SK-N-SH treated with all-trans-retinoic acid at 6 μM for 48 hours (cell line): ENCODE measurements at regions not wholly inside any gene's neighbourhood (a gene's known extent, or its start where the extent isn't known, plus 50 kb on each side); places are given as distances from the start of the nearest gene placed in this dataset.

ENCODE experiments used
- ATAC-seq: fragments of 200-7000 bp; cut with Tn5 transposase; 3 replicates; pipeline ENCODE4 v1.9.1; 2020; ENCODE audit warnings: mild to moderate bottlenecking, moderate library complexity
- ARNTL ChIP-seq: fragments of 450-650 bp; formaldehyde crosslinking; IDR thresholded peaks from 2 replicates; pipeline ENCODE4 v1.5.0; 2020; ENCODE audit warnings: low read depth, mild to moderate bottlenecking, moderate library complexity, borderline replicate concordance
- BACH2 ChIP-seq: fragments of 250-450 bp; sonication (Bioruptor Pico); IDR thresholded peaks from 2 replicates; pipeline ENCODE4 v1.9.0; 2021; ENCODE audit warnings: mild to moderate bottlenecking, borderline replicate concordance
- CSDC2 ChIP-seq: fragments of 250-450 bp; sonication (Bioruptor Pico); IDR thresholded peaks from 2 replicates; pipeline ENCODE4 v1.5.0; 2020; ENCODE audit warnings: mild to moderate bottlenecking, moderate library complexity
- ESRRG ChIP-seq: fragments of 250-450 bp; sonication (Bioruptor Pico); IDR thresholded peaks from 2 replicates; pipeline ENCODE4 v1.6.1; 2021; ENCODE audit warnings: mild to moderate bottlenecking
- ISL1 ChIP-seq: fragments of 250-450 bp; sonication (Bioruptor Pico); IDR thresholded peaks from 2 replicates; pipeline ENCODE4 v2.1.2; 2022; ENCODE audit warnings: mild to moderate bottlenecking, moderate library complexity
- OSR1 ChIP-seq: fragments of 250-450 bp; sonication (Bioruptor Pico); IDR thresholded peaks from 2 replicates; pipeline ENCODE4 v1.8.0; 2022; ENCODE audit warnings: moderate library complexity, mild to moderate bottlenecking, inconsistent platforms
- PPARA ChIP-seq: fragments of 250-450 bp; sonication (Bioruptor Pico); IDR thresholded peaks from 2 replicates; pipeline ENCODE4 v1.5.0; 2020; ENCODE audit warnings: mild to moderate bottlenecking, borderline replicate concordance
- RARB ChIP-seq: fragments of 250-450 bp; sonication (Bioruptor Pico); IDR thresholded peaks from 2 replicates; pipeline ENCODE4 v1.8.0; 2021; ENCODE audit warnings: mild to moderate bottlenecking, moderate library complexity
- SNAI2 ChIP-seq: fragments of 250-450 bp; sonication (Bioruptor Pico); IDR thresholded peaks from 2 replicates; pipeline ENCODE4 v1.5.0; 2020; ENCODE audit warnings: mild to moderate bottlenecking, moderate library complexity
- TCF4 ChIP-seq: fragments of 250-450 bp; sonication (Bioruptor Pico); IDR thresholded peaks from 2 replicates; pipeline ENCODE4 v1.8.0; 2021; ENCODE audit warnings: mild to moderate bottlenecking, moderate library complexity, borderline replicate concordance
- TOX ChIP-seq: fragments of 250-450 bp; sonication (Bioruptor Pico); IDR thresholded peaks from 2 replicates; pipeline ENCODE4 v1.8.0; 2021; ENCODE audit warnings: mild to moderate bottlenecking, moderate library complexity, borderline replicate concordance
- ZC3H10 ChIP-seq: fragments of 250-450 bp; sonication (Bioruptor Pico); IDR thresholded peaks from 2 replicates; pipeline ENCODE4 v1.5.1; 2021; ENCODE audit warnings: mild to moderate bottlenecking, moderate library complexity
- ZFP3 ChIP-seq: fragments of 250-450 bp; sonication (Bioruptor Pico); IDR thresholded peaks from 2 replicates; pipeline ENCODE4 v1.5.0; 2020; ENCODE audit warnings: mild to moderate bottlenecking, moderate library complexity
- ZFP30 ChIP-seq: fragments of 450-650 bp; formaldehyde crosslinking; IDR thresholded peaks from 2 replicates; pipeline ENCODE4 v1.5.0; 2022; ENCODE audit warnings: mild to moderate bottlenecking, moderate library complexity
- ZNF70 ChIP-seq: fragments of 450-650 bp; formaldehyde crosslinking; IDR thresholded peaks from 2 replicates; pipeline ENCODE4 v1.5.0; 2020; ENCODE audit warnings: mild to moderate bottlenecking, moderate library complexity
- ZNF8 ChIP-seq: fragments of 450-650 bp; formaldehyde crosslinking; IDR thresholded peaks from 2 replicates; pipeline ENCODE4 v1.5.0; 2020; ENCODE audit warnings: mild to moderate bottlenecking, moderate library complexity
- TF ChIP-seq, protein P1 (sequence below): fragments of 250-450 bp; sonication (Bioruptor Pico); IDR thresholded peaks from 2 replicates; pipeline ENCODE4 v1.8.0; 2021; ENCODE audit warnings: low read depth, mild to moderate bottlenecking, moderate library complexity, borderline replicate concordance
- TF ChIP-seq, protein P2 (sequence below): fragments of 250-450 bp; sonication (Bioruptor Pico); IDR thresholded peaks from 2 replicates; pipeline ENCODE4 v1.5.1; 2021; ENCODE audit warnings: mild to moderate bottlenecking, moderate library complexity
- TF ChIP-seq, protein P3 (sequence below): fragments of 250-450 bp; sonication (Bioruptor Pico); IDR thresholded peaks from 2 replicates; pipeline ENCODE4 v1.5.1; 2020; ENCODE audit warnings: low read depth, mild to moderate bottlenecking, moderate library complexity
- TF ChIP-seq, protein P4 (sequence below): fragments of 250-450 bp; sonication (Bioruptor Pico); IDR thresholded peaks from 2 replicates; pipeline ENCODE4 v1.5.0; 2020; ENCODE audit warnings: mild to moderate bottlenecking, moderate library complexity

DNA sequence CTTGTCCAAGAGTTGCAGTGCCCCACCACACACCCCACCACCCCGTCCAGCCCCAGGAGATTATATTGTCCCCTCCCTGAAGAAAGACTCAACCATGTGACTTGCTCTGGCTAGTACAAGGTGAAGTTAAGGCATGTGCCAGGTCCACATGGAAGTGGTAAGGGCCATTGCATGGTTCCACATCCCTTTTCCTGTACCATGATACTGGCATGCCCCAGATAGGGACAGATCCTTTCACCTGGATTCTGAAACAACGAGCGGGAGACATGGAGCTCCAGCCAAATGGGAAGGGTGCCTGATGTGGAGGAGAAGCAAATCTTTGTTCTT is 141.5 kb upstream of the APCDD1 start:
- ATAC-seq: no peak
- TF ChIP-seq ZC3H10 (no peak), SNAI2 (CRISPR knock-in tag) (no peak), BACH2 (CRISPR knock-in tag) (no peak), TOX (no peak), ESRRG (CRISPR knock-in tag) (no peak), ARNTL (CRISPR knock-in tag) (no peak), TCF4 (CRISPR knock-in tag) (no peak), PPARA (CRISPR knock-in tag) (no peak)

DNA sequence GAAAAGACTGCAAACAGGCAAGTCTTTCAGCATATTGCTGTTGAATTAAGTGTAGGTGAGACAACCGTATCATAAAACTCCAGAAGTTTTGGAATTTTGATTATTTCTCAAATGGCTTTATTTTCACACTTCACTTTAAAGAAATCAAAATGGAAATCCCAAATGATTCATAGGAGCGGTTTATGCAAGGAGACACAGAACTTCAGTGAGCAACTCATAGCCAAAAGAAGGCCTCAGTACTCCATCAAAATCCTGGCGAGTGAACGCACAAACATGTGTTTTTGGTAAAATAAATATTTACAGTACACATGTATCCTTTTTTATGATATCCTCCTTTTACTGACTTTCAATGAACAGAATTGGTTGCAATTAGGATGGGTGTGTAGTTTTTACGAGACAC is 140.4 kb upstream of the APCDD1 start:
- TF ChIP-seq, protein P1, sequence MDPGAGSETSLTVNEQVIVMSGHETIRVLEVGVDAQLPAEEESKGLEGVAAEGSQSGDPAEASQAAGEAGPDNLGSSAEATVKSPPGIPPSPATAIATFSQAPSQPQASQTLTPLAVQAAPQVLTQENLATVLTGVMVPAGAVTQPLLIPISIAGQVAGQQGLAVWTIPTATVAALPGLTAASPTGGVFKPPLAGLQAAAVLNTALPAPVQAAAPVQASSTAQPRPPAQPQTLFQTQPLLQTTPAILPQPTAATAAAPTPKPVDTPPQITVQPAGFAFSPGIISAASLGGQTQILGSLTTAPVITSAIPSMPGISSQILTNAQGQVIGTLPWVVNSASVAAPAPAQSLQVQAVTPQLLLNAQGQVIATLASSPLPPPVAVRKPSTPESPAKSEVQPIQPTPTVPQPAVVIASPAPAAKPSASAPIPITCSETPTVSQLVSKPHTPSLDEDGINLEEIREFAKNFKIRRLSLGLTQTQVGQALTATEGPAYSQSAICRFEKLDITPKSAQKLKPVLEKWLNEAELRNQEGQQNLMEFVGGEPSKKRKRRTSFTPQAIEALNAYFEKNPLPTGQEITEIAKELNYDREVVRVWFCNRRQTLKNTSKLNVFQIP (CRISPR knock-in tag): no peak
- TF ChIP-seq BACH2 (CRISPR knock-in tag): no peak
- TF ChIP-seq PPARA (CRISPR knock-in tag): no peak
- TF ChIP-seq ZNF70 (CRISPR knock-in tag): no peak
- TF ChIP-seq TCF4 (CRISPR knock-in tag): no peak
- TF ChIP-seq ESRRG (CRISPR knock-in tag): no peak
- no peak for TF ChIP-seq ZNF8 (CRISPR knock-in tag)
- no peak for TF ChIP-seq ISL1 (CRISPR knock-in tag)
- no peak for ATAC-seq

DNA sequence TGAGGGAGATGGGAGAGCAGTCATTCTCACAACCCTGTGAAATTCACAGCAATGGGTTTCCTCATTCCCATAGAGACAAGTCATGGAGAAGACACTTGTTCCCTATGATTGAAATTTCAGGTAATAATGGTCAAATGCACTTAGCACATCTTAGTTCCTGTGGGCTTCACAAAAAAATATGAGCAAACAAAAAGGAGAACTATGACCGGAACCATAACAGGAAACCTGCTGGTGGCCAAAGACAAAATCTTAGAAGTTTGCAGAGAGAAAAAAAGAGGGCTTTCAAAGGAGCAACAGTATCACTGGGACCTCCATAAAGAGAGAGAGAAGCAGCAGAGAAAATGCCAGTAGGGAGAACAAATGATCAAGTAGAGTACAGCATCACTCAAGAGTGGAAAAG is 138.9 kb upstream of the APCDD1 start:
- no peak for ATAC-seq
- TF ChIP-seq PPARA (CRISPR knock-in tag) (no peak), TOX (no peak), CSDC2 (CRISPR knock-in tag) (no peak), OSR1 (CRISPR knock-in tag) (no peak), ARNTL (CRISPR knock-in tag) (no peak), ZNF70 (CRISPR knock-in tag) (no peak)
- TF ChIP-seq, protein P2, sequence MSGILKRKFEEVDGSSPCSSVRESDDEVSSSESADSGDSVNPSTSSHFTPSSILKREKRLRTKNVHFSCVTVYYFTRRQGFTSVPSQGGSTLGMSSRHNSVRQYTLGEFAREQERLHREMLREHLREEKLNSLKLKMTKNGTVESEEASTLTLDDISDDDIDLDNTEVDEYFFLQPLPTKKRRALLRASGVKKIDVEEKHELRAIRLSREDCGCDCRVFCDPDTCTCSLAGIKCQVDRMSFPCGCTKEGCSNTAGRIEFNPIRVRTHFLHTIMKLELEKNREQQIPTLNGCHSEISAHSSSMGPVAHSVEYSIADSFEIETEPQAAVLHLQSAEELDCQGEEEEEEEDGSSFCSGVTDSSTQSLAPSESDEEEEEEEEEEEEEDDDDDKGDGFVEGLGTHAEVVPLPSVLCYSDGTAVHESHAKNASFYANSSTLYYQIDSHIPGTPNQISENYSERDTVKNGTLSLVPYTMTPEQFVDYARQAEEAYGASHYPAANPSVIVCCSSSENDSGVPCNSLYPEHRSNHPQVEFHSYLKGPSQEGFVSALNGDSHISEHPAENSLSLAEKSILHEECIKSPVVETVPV (CRISPR knock-in tag): no peak

DNA sequence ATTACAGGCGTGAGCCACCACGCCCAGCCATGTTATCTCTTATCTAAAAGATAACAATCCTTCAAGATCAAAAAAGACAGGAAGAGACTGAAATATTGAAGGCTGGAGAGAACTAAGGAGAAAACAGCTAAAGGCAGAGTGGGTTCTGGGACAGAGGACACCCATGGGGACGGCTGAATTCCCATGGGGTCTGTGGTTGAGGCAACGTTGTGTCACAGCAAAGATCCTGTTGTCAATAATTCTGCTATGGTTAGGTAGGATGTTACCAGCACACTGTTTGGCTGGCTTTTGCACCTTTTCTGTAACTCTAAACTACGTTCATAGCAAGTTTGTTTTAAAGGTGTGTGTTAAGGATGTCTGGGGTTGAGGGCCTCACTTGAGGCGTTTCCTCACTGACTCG is 137.7 kb upstream of the APCDD1 start:
- no peak for ATAC-seq
- no peak for TF ChIP-seq ZFP30 (CRISPR knock-in tag)
- TF ChIP-seq TOX: no peak
- no peak for TF ChIP-seq ZC3H10
- no peak for TF ChIP-seq OSR1 (CRISPR knock-in tag)
- TF ChIP-seq, protein P1 (CRISPR knock-in tag): no peak
- TF ChIP-seq RARB: no peak
- TF ChIP-seq, protein P3, sequence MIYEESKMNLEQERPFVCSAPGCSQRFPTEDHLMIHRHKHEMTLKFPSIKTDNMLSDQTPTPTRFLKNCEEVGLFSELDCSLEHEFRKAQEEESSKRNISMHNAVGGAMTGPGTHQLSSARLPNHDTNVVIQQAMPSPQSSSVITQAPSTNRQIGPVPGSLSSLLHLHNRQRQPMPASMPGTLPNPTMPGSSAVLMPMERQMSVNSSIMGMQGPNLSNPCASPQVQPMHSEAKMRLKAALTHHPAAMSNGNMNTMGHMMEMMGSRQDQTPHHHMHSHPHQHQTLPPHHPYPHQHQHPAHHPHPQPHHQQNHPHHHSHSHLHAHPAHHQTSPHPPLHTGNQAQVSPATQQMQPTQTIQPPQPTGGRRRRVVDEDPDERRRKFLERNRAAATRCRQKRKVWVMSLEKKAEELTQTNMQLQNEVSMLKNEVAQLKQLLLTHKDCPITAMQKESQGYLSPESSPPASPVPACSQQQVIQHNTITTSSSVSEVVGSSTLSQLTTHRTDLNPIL (CRISPR knock-in tag): no peak
- no peak for TF ChIP-seq ISL1 (CRISPR knock-in tag)
- TF ChIP-seq, protein P4, sequence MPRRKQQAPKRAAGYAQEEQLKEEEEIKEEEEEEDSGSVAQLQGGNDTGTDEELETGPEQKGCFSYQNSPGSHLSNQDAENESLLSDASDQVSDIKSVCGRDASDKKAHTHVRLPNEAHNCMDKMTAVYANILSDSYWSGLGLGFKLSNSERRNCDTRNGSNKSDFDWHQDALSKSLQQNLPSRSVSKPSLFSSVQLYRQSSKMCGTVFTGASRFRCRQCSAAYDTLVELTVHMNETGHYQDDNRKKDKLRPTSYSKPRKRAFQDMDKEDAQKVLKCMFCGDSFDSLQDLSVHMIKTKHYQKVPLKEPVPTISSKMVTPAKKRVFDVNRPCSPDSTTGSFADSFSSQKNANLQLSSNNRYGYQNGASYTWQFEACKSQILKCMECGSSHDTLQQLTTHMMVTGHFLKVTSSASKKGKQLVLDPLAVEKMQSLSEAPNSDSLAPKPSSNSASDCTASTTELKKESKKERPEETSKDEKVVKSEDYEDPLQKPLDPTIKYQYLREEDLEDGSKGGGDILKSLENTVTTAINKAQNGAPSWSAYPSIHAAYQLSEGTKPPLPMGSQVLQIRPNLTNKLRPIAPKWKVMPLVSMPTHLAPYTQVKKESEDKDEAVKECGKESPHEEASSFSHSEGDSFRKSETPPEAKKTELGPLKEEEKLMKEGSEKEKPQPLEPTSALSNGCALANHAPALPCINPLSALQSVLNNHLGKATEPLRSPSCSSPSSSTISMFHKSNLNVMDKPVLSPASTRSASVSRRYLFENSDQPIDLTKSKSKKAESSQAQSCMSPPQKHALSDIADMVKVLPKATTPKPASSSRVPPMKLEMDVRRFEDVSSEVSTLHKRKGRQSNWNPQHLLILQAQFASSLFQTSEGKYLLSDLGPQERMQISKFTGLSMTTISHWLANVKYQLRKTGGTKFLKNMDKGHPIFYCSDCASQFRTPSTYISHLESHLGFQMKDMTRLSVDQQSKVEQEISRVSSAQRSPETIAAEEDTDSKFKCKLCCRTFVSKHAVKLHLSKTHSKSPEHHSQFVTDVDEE (CRISPR knock-in tag): no peak
- no peak for TF ChIP-seq TCF4 (CRISPR knock-in tag)
- TF ChIP-seq, protein P2 (CRISPR knock-in tag): no peak
- no peak for TF ChIP-seq PPARA (CRISPR knock-in tag)
- TF ChIP-seq CSDC2 (CRISPR knock-in tag): no peak
- TF ChIP-seq ARNTL (CRISPR knock-in tag): no peak
- no peak for TF ChIP-seq ZFP3 (CRISPR knock-in tag)
